GM19467 (cell line): ENCODE measurements at regions not wholly inside any gene's neighbourhood (a gene's known extent, or its start where the extent isn't known, plus 50 kb on each side); places are given as distances from the start of the nearest gene placed in this dataset.
"Not testable (repeated sequence)": the region's sequence is repeated elsewhere in the genome, so short reads cannot be mapped to it uniquely, and the experiment has no call there.

ENCODE experiments used
- ATAC-seq: cut with Tn5 transposase; IDR thresholded peaks from one replicate; pipeline ENCODE4 v1.9.1; 2021; ENCODE audit warnings: mild to moderate bottlenecking, moderate library complexity; ENCODE audit not compliant: unreplicated experiment

GRCh38 chr7:108943048-108943447, 373.4 kb downstream of the DNAJB9 start:
- ATAC-seq, result not testable (repeated sequence)

GRCh38 chr7:108947526-108947925, 377.9 kb downstream of the DNAJB9 start:
- no peak for ATAC-seq

DNA sequence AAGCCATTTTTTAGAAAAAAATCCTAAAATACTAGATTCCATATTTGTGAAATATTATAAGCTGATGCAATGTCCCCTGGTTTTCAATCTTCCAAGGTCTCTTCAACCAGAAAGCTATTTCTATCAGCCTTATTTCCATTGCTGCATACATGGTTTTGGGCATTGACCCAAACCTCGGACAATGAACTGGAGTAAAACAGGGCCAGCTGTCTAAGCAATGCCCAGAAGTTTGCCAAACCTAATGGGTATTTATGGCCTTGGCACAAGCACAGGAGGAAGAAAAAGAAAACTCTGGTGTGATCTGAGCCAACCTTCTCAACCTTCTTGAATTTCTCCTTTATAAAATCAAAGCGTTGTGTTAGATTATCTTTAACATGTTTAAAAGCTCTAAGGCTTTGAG, 402.3 kb downstream of the DNAJB9 start:
- no peak for ATAC-seq

DNA sequence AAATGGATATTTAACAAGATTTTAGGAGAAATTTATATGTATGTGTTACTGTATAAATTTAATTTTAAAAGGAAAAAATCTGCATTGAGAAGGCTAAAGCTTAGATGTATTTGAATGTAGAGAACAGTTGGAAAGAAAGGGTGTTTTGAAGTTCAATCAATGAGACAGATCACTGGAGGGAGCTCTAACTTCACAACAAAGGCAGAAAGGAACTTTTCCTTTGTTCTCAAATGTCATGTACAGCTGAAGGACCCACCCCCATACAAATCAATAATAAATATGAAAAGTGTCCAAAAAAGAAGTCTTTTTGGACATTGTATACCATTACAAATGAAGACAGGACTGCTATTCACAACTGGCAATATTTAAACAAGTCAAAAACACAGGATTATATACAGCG, 403.4 kb downstream of the DNAJB9 start:
- ATAC-seq, result no peak

DNA sequence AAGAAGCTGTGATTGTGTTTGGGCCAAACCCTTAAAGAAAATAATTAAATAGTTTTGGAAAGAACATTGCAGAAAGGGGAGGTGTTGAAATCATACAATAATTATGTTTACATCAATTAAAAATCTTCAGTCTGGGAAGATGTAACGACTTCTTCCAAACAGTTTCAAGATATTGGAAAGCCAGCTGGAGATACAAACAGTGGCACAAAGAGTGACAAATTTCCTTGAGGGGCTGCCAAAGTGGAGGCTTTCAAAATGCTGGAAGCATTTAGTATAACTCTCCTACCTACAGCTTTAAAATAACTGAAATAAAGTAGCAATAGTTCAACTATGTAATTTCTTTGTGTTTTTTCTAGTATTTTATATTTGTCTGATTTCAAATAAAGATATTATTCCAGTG, 405.0 kb downstream of the DNAJB9 start:
- no peak for ATAC-seq

DNA sequence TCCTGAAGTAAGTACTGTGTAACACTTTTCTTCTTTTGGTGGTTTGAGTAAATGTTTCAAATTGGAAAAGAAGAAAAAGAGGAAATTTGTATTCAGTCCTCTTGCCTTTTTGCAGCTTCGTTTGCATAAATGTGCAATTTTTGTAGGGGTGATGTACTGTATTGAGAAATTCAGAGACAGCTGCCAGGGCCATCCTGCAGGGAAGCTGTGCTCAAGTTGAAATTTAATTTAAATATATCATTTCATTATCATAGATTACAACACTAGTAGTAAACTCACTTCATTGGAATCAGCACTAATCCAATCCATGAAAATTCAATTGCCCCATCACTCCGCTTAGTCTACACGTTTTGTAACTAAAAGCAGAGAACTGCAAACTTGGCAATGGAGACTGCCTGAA, 415.4 kb downstream of the DNAJB9 start:
- no peak for ATAC-seq

DNA sequence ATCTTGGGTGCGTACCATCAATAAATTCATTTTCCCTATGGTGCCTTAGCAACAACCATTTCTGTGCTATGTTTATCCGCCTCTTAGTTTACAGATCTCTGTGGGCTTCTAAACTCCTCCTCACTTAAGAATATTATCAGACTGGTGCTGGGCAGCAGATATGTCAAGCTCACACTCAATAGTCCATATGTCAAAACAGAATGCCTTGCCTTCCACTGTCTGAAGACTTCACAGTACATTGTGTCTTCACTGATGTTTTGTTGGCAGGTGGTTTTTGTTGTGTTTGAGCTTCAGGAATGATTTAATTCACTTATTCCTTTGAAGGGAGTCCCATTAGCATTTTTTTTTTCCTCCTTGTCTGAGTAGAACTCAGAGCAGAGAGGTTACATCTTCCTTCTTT, 419.6 kb downstream of the DNAJB9 start:
- no peak for ATAC-seq

DNA sequence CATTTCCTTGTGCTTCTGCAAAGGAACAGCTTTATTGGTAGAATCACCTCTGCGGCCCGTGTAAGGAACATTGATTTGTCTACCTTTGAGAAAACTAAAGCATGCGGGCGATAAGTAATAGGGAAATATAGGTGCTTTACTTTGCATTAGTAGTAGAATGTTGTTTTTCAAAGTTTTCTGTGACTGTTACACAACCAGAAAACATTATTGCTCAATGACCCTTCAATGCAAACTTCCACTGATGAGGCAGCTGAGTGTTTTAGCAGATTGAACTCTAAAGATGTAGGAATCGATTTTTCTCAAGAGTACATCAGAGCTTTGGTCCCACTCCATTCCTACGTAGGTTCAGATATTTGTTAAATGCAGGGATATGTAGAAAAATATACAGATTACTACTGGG, 427.8 kb downstream of the DNAJB9 start:
- no peak for ATAC-seq

DNA sequence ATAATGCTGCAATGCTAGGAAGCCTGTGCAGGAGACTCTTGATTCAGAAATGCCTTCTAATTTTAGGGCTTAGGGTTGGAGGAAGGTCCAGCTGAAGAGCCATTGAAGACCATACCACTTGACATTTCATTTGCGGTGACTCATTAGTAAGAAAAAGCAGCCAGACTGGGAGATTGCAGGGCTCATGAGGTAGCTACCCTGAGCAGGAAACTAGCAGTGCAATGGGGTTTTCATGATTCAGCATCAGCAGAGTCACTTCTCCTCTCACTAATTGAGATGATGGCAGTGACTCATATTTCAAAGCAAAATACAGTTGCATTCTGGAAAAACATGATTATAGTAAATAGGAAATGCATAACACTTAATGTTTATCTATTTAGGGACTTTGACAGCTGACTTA, 434.1 kb downstream of the DNAJB9 start:
- no peak for ATAC-seq

DNA sequence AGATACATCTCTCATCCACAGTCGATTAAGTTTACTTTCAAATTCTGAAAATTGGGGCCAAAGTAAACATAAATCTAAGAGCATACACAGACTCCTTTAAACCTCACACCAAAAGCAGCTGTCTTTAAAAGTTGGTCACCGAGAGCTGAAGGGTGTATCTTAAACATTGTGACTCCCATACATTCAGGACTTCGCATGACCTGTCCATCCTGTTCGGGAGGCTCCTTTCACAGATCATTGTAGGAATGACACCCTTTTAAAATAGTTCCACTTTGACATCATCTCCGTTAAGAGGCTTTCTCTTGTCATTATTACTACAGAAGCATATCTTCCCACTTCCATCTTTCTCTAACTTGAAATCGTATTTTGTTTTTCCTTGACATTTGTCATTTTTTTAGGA, 440.0 kb downstream of the DNAJB9 start:
- no peak for ATAC-seq

DNA sequence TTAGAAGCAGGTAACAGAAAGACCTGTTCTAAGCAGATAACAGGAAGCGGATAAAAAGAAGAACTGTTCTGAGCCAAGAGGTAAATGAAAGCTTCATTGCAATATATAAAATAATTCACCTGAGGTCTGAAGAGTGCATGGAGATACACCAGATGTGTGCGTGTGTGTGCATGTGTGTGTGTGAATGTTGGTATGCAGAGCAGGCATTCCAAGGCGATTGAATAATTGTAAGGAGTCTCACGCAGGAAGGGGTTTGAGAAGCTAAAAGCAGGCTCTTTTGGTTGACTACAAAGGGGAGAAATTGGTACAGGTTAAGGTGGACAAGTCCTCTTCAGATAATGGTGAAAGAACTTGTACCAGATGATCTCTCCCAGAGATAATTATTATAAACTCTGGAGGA, 450.6 kb downstream of the DNAJB9 start:
- no peak for ATAC-seq

- no peak for ATAC-seq
Observed at GRCh38 chr7:109021390-109021789, 451.7 kb downstream of the DNAJB9 start.

DNA sequence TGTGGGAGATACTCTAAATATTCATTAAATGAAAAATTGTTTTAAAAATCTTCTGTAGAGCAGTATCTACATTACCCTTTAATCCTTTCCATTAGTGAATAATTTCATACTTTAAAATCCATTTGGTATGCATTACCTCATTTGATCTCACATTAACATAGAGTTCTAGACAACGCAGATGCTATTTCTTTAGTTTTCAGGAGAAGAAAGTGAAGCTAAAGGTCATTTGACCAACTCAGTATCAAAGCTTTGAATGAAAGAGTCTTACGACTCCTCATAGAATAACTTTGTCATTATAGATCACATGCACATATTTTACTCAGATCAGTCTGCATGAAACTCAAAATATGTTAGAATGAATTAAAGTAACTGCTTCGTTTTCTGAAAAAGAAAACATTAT, 460.2 kb downstream of the DNAJB9 start:
- ATAC-seq, result no peak

DNA sequence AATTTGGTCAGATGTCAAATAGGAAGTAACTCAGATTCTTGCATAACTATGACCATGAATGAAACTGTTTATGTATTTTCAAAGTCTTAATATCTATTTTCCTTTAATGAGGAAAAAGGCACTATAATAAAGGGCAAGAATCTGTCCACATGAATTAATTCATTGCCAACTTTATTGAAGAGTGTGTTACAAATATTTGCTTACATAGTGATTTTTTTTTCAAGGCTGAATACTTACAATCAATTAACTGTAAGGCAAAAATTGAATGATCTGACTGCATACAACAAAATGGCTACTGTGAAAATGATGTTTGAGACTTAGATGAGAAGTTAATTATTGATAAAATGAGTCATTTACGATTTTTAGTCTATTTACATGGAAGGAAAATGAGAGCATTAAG, 475.0 kb downstream of the DNAJB9 start:
- no peak for ATAC-seq

DNA sequence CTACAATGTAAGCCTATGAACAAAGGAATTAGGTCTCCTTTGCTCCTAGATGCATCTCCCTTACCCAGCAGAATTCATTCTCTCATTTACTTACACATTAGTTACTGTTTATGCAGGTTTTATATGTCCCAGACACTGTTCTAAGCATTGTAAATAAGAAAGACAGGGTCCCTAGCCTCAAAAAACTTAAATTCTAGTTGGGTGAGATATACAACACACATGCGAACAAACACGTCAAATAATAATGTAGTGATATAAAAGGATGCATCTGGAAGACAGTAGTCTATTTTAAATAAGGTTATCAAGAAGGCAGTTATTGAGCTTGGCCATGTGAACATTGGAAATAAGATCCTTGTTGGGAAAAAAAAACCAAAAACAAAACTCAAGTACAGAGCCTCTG, 479.7 kb downstream of the DNAJB9 start:
- ATAC-seq, result no peak

- ATAC-seq, result no peak
Observed at GRCh38 chr7:109059089-109059488, 489.4 kb downstream of the DNAJB9 start.

DNA sequence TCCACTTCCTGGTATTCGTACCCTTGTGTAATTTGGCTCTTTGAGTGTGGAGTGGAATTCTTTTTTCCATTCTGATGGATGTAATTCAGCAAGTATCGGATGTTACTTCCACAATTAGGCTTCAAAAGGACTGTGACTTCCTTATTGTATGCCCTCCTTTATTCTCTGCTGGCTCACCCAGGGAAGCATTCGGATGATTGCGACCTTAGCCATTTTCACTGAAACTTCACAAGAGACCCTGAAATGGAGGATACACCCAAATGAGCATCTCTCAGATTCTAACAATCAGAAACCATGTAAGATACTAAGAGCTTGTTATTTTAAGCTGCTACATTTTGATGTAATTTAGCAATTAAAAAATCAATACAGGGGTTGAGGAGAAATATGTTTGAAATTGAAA, 493.1 kb downstream of the DNAJB9 start:
- no peak for ATAC-seq

DNA sequence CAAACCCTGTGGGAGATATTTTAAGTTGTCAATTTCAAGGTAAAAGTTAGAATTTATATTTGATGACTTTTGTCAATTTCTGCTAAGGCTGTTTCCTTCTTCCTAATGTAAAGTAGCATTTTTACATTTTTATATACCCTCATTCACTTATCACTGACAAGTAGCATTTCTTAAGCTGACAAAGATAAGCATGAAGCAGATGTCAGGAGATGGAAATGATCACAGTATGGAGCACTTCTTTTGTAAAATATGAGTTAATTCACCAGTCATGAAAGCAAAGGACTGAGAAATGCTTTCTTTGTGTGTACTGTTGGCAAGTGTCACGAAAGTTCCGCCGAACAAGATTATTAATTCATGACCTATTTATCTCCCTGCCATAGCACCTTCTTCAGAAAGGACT, 503.9 kb downstream of the DNAJB9 start:
- no peak for ATAC-seq

DNA sequence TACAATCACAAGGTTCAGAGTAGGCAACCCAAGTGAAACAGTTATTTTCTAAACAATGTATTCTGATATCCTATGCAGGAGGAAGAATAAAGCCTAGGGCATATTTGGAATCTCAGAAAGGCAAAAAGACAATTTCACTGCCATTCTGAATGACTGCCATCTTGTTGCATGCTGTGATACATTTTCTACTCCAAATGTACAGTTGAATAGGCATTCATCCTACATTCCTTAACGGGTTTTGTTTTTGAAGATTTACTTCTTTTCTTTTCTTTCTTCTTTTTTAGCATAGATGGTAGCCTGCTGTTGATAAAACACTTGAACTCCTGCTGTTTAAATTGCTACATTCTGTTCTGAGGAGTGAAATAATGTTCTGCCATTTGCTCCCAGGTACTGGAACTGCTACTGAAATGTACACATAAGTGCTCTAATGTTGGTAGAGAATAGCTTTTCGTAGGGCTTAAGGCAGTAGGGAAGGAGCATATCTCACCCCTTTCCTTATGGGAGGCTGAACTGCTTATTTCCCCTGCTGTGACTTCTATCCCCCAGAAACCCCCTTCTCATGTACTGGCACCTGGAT, 506.8 kb downstream of the DNAJB9 start:
- no peak for ATAC-seq

DNA sequence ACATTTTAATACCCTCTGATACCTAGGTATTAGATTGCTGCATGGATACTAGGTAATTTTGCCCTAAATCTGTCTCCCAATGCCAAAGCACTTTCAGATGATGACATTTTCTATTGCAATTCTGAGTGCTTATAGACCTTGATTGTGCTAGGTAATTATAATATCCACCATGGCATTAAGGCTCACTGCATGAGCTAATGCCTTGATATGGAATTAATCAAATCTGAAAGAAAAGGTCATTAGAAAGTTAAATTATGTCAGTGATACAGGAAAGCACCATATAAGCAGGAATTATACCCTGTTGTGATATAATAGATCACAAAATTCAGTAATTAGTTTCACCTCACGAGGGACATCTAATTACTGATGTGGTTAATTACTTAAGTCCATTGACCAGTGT, 521.4 kb downstream of the DNAJB9 start:
- ATAC-seq, result no peak

- ATAC-seq, result no peak
Observed at GRCh38 chr7:109092268-109092667, 522.6 kb downstream of the DNAJB9 start.

GRCh38 chr7:109101332-109101731, 531.7 kb downstream of the DNAJB9 start:
- ATAC-seq, result no peak

- ATAC-seq, result no peak
Observed at GRCh38 chr7:109109558-109109957, 539.9 kb downstream of the DNAJB9 start.

DNA sequence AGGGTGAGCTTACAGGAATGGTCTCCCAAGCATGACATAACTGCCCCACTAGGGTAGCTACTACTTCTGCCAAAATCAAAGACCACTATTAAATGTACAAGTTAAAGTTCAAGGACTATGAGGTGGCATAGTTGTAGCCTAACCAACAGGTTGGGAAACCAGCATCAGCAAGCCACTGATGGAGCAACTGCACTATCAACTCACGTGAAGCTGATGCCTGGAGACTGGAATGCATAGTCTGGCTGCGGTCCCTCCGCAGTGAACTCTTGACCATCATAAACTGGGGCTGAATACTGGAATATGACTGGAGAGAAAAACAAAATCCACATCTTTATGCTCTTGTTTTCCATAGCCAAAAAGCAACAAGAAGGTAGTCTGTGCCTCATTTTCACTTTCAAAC, 541.4 kb downstream of the DNAJB9 start:
- no peak for ATAC-seq
